ENCODE measurements at regions not wholly inside any gene's neighbourhood (a gene's known extent, or its start where the extent isn't known, plus 50 kb on each side); places are given as distances from the start of the nearest gene placed in this dataset.

DNA sequence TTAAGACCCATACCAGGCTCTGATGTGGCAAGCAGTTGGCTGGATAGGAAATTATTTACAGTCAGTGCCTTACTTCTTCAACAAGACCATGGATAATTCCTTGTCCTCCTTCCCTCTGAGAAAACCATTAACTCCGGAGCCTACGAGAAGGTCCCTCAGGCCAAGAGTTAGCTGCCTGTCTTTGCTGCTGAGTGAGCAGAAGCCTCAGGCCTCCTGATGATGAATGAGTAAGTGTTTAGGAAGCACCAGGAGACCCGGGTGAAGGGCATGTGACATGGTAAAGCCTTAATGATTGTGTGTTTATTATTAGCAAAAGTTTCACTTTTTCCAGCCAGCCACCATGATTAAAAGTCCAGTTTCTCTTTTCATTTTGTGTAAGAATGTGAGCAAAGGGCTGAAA is 174.9 kb upstream of the TOPAZ1 start:
- ATAC-seq (no peak), DNase-seq (no peak)
- H3K4me3 Mint-ChIP-seq = no peak overlapping the region
- H3K27ac Mint-ChIP-seq = no peak overlapping the region
- 64% methylated on average over 3 of the region's 3 CpGs for WGBS (ENCODE audit: insufficient coverage)
- no peaks in the 10 kb centered on the region for H3K9me3 ChIP-seq (ENCODE audit: control insufficient read depth, insufficient read depth, low read length)
- intact Hi-C loops (cut with micrococcal nuclease) = no loop called here
- H3K4me1 ChIP-seq (ENCODE audit: control insufficient read depth, insufficient read depth, low read length) = no peaks in the 10 kb centered on the region
- TF ChIP-seq, protein P1, sequence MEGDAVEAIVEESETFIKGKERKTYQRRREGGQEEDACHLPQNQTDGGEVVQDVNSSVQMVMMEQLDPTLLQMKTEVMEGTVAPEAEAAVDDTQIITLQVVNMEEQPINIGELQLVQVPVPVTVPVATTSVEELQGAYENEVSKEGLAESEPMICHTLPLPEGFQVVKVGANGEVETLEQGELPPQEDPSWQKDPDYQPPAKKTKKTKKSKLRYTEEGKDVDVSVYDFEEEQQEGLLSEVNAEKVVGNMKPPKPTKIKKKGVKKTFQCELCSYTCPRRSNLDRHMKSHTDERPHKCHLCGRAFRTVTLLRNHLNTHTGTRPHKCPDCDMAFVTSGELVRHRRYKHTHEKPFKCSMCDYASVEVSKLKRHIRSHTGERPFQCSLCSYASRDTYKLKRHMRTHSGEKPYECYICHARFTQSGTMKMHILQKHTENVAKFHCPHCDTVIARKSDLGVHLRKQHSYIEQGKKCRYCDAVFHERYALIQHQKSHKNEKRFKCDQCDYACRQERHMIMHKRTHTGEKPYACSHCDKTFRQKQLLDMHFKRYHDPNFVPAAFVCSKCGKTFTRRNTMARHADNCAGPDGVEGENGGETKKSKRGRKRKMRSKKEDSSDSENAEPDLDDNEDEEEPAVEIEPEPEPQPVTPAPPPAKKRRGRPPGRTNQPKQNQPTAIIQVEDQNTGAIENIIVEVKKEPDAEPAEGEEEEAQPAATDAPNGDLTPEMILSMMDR (IDR thresholded peaks at IDR 0.05) = no peak
- H3K9me3 Mint-ChIP-seq = no peaks in the 10 kb centered on the region
- H3K27me3 ChIP-seq (ENCODE audit: control insufficient read depth, insufficient read depth, low read length) = no peaks in the 10 kb centered on the region
- H3K36me3 Mint-ChIP-seq = no peaks in the 10 kb centered on the region
- H3K27ac ChIP-seq (ENCODE audit: low read length) = no peak overlapping the region
- H3K36me3 ChIP-seq (ENCODE audit: control insufficient read depth, insufficient read depth, low read length) = no peaks in the 10 kb centered on the region
- peaks cover 7 to 12% of the 10 kb centered on the region in 2 donors for H3K27me3 Mint-ChIP-seq (ENCODE audit: low read depth in 2 of 2)
- no peaks in the 10 kb centered on the region for H3K4me1 Mint-ChIP-seq
- no peak overlapping the region for H3K4me3 ChIP-seq (ENCODE audit: low read length)

DNA sequence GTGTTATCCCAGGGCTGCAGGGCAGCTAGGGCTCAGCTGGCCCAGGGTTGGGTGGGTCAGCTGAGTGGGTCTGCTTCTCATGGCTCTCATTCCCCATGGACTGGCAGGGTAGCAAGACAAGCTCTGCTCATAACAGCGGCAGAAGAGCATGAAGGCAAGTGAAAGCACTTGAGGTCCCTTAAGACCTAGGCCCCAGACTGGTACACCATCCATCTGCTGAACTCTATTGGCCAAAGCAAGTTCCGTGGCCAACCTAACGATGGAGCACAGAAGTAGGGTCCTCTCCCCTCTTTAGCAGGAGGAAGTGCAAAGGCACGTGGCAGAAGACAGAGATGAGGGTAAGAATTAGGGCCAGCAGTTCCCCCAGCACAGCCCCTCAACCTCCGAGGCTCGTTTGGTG is 174.3 kb upstream of the TOPAZ1 start:
- no peaks in the 10 kb centered on the region for H3K9me3 ChIP-seq (ENCODE audit: control insufficient read depth, insufficient read depth, low read length)
- no peaks in the 10 kb centered on the region for H3K36me3 Mint-ChIP-seq
- intact Hi-C loops (cut with micrococcal nuclease) = no loop called here
- H3K27ac Mint-ChIP-seq = no peak overlapping the region
- H3K27me3 Mint-ChIP-seq (ENCODE audit: low read depth in 2 of 2) = peaks cover 7 to 9% of the 10 kb centered on the region in 2 donors
- TF ChIP-seq, protein P1 (IDR thresholded peaks at IDR 0.05) = no peak
- H3K9me3 Mint-ChIP-seq = no peaks in the 10 kb centered on the region
- H3K4me1 ChIP-seq (ENCODE audit: control insufficient read depth, insufficient read depth, low read length) = no peaks in the 10 kb centered on the region
- WGBS (ENCODE audit: insufficient coverage) = 74% methylated on average over 6 of the region's 6 CpGs
- no peak for DNase-seq
- H3K36me3 ChIP-seq (ENCODE audit: control insufficient read depth, insufficient read depth, low read length) = no peaks in the 10 kb centered on the region
- ATAC-seq = no peak
- H3K4me3 ChIP-seq (ENCODE audit: low read length) = no peak overlapping the region
- no peaks in the 10 kb centered on the region for H3K4me1 Mint-ChIP-seq
- H3K27me3 ChIP-seq (ENCODE audit: control insufficient read depth, insufficient read depth, low read length) = no peaks in the 10 kb centered on the region
- H3K4me3 Mint-ChIP-seq = no peak overlapping the region
- H3K27ac ChIP-seq (ENCODE audit: low read length) = no peak overlapping the region

DNA sequence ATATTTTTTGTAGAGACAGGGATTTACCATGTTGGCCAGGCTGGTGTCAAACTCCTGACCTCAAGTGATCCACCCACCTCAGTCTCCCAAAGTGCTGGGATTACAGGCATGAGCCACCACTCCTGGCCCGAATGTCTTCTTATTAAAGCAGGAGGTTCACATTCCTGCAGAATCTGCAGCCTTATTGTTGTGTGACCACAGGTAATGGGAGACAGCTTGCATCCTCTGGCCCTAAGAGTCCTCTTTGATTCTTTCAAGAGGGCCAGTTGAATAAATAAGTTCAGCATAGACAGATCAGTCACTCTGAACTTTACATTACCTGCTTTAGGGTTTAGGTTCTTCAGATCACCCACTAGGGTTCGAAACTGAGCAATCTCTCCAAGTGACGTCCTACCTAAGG is 172.9 kb upstream of the TOPAZ1 start:
- 83% methylated on average over 2 of the region's 3 CpGs for WGBS (ENCODE audit: insufficient coverage)
- H3K9me3 ChIP-seq (ENCODE audit: control insufficient read depth, insufficient read depth, low read length) = no peaks in the 10 kb centered on the region
- Mint-ChIP-seq H3K9me3 (no peaks in the 10 kb centered on the region), H3K4me3 (no peak overlapping the region), H3K4me1 (no peaks in the 10 kb centered on the region), H3K36me3 (no peaks in the 10 kb centered on the region), H3K27ac (no peak overlapping the region), H3K27me3 (ENCODE audit: low read depth in 2 of 2) (peaks cover 3 to 7% of the 10 kb centered on the region in 2 donors)
- no peak overlapping the region for H3K4me3 ChIP-seq (ENCODE audit: low read length)
- ATAC-seq (no peak), DNase-seq (no peak)
- no peaks in the 10 kb centered on the region for H3K4me1 ChIP-seq (ENCODE audit: control insufficient read depth, insufficient read depth, low read length)
- TF ChIP-seq, protein P1 (IDR thresholded peaks at IDR 0.05) = no peak
- no peak overlapping the region for H3K27ac ChIP-seq (ENCODE audit: low read length)
- no peaks in the 10 kb centered on the region for H3K27me3 ChIP-seq (ENCODE audit: control insufficient read depth, insufficient read depth, low read length)
- H3K36me3 ChIP-seq (ENCODE audit: control insufficient read depth, insufficient read depth, low read length) = no peaks in the 10 kb centered on the region
- intact Hi-C loops (cut with micrococcal nuclease) = no loop called here

DNA sequence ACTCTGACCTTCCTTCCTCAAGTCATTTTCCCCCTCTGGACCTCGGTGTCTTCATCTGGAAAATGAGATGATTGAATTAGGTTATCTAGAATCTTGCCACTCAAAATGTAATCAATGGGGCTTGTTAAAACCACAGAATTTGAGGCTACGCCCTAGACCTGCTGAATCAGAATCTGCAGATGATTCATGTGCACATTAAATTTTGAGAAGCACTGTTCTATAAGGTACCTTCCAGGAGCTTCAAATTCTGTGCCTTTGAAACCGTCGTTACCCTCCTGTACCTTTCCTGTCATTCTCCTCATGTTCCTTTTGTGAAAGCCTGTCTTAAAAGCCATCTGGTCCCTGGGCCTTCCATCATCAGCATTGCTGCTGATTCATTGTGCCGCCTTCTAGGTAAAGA is 172.4 kb upstream of the TOPAZ1 start:
- Mint-ChIP-seq H3K4me1 (no peaks in the 10 kb centered on the region), H3K4me3 (no peak overlapping the region), H3K27me3 (ENCODE audit: low read depth in 2 of 2) (peaks cover 2 to 3% of the 10 kb centered on the region in 2 donors), H3K27ac (no peak overlapping the region), H3K9me3 (no peaks in the 10 kb centered on the region), H3K36me3 (no peaks in the 10 kb centered on the region)
- Histone ChIP-seq H3K9me3 (ENCODE audit: control insufficient read depth, insufficient read depth, low read length) (no peaks in the 10 kb centered on the region), H3K27ac (ENCODE audit: low read length) (no peak overlapping the region), H3K36me3 (ENCODE audit: control insufficient read depth, insufficient read depth, low read length) (no peaks in the 10 kb centered on the region), H3K4me3 (ENCODE audit: low read length) (no peak overlapping the region), H3K27me3 (ENCODE audit: control insufficient read depth, insufficient read depth, low read length) (no peaks in the 10 kb centered on the region), H3K4me1 (ENCODE audit: control insufficient read depth, insufficient read depth, low read length) (no peaks in the 10 kb centered on the region)
- ATAC-seq (no peak), DNase-seq (no peak)
- intact Hi-C loops (cut with micrococcal nuclease) = no loop called here
- TF ChIP-seq, protein P1 (IDR thresholded peaks at IDR 0.05) = no peak
- 55% methylated on average over 5 of the region's 5 CpGs for WGBS (ENCODE audit: insufficient coverage)
